Mucosa of descending colon (tissue), 3 donors: ENCODE measurements at regions not wholly inside any gene's neighbourhood (a gene's known extent, or its start where the extent isn't known, plus 50 kb on each side); places are given as distances from the start of the nearest gene placed in this dataset.

Experiments used
- ATAC-seq: fragments of 200-7000 bp; cut with Tn5 transposase; one replicate; pipeline ENCODE4 v1.9.1; 2020; ENCODE audit warnings: mild to moderate bottlenecking, moderate library complexity
- DNase-seq, 3 donors: peaks; one replicate each; pipeline ENCODE4 v3.0.0-alpha.2; 2020
- H3K36me3 ChIP-seq: fragments of 200-600 bp; one replicate; pipeline ENCODE4 v1.8.0; 2021; ENCODE audit warnings: low read depth, mild to moderate bottlenecking
- H3K4me1 ChIP-seq: fragments of 200-600 bp; one replicate; pipeline ENCODE4 v1.8.0; 2021; ENCODE audit warnings: low read depth, mild to moderate bottlenecking
- H3K4me3 ChIP-seq: fragments of 200-600 bp; one replicate; pipeline ENCODE4 v1.8.0; 2021; ENCODE audit warnings: mild to moderate bottlenecking
- H3K9me3 ChIP-seq: fragments of 200-600 bp; one replicate; pipeline ENCODE4 v1.8.0; 2021; ENCODE audit warnings: mild to moderate bottlenecking
- intact Hi-C, 2 donors: fragments of 100-400 bp; cut with DNase I in 1 of 2; cut with micrococcal nuclease in 1 of 2; formaldehyde crosslinking; loops; one replicate each; pipeline versions ENCODE4 v1.11.0 to v1.11.1; 2022; cut with DNase I, micrococcal nuclease
- TF ChIP-seq, protein P1 (sequence below): fragments of 200-600 bp; IDR thresholded peaks from one replicate; pipeline ENCODE4 v1.8.0; 2022; ENCODE audit warnings: antibody characterized with exemption, mild to moderate bottlenecking
- donor health status: DM: no; HTN: no; CAD: no; lungs with moderate emphysema.
- donor health status: DM: no; HTN: no; CAD: no.
- donor health status: DM: no; HTN: yes; CAD: no.

DNA sequence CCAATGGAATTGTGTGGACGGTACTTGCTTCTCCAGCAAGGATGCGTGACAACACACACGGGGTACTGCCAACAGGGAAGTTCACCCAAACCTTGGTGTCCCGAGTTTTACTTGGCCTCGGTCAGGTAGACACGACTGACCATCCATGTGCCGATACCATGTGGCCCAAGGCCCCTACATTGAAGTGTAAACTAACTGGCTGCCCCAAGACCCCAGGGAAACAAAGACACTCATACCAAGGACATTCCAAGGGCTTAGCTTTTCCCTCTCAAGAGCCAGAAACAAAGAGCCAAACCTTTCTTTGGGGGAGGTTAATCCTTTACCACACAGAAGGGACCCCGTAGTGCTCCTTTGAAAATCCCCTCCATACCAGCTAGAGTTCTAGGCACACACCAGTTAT, 215.9 kb upstream of the TNRC6C start:
- ATAC-seq (no peak), DNase-seq (no peak)
- peaks cover 4% of the 10 kb centered on the region for H3K9me3 ChIP-seq
- TF ChIP-seq, protein P1, sequence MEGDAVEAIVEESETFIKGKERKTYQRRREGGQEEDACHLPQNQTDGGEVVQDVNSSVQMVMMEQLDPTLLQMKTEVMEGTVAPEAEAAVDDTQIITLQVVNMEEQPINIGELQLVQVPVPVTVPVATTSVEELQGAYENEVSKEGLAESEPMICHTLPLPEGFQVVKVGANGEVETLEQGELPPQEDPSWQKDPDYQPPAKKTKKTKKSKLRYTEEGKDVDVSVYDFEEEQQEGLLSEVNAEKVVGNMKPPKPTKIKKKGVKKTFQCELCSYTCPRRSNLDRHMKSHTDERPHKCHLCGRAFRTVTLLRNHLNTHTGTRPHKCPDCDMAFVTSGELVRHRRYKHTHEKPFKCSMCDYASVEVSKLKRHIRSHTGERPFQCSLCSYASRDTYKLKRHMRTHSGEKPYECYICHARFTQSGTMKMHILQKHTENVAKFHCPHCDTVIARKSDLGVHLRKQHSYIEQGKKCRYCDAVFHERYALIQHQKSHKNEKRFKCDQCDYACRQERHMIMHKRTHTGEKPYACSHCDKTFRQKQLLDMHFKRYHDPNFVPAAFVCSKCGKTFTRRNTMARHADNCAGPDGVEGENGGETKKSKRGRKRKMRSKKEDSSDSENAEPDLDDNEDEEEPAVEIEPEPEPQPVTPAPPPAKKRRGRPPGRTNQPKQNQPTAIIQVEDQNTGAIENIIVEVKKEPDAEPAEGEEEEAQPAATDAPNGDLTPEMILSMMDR = no peak
- H3K4me3 ChIP-seq = no peak overlapping the region
- H3K36me3 ChIP-seq = no peaks in the 10 kb centered on the region
- intact Hi-C loops = no loop called here
- no peaks in the 10 kb centered on the region for H3K4me1 ChIP-seq

DNA sequence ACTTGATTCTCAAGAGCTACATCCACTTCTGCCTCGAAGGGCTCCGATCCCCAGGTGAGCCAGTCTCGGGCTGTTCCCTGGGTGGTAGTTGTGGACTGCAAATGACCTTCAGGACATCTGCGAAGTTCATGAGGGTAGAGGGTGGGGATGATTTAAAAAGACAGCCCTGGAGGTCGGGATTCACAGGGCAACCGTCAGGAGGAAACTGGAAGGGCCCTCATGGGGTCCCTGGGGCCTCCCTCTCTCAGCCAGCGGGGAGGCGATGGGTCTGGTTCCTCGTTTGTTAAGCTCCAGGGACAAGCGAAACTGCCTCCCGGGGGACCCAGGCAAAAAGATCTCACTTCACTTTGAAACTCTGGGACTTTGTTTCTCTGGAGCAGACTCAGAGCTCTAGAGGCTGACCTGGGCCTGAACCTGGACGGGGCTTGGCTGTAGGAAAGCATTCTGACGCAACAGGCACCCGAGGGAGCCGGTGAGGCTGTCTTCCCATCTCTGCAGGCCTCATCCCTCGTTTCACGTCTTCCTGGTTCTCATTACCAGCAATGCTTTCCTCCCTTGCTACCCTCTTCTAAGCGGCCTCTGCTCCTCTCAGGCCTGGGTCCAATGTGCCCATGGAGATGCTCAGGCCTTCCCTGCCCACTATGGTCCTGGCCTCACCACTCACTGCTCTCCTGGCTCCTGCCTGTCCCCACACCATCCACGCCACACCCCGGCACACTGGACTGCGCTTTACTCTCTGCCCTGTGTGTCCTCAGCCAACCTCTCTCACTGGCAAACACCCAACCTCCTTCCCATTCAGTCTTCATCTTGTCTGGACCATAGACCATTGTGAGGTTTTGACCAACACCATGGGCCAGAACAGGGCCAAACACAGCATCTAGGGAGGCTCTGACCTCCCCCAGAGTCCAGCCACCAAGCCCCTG, 214.2 kb upstream of the TNRC6C start:
- Histone ChIP-seq H3K9me3 (peaks cover 4% of the 10 kb centered on the region), H3K4me1 (no peaks in the 10 kb centered on the region), H3K36me3 (no peaks in the 10 kb centered on the region), H3K4me3 (no peak overlapping the region)
- TF ChIP-seq, protein P1 = no peak
- no peak for ATAC-seq
- intact Hi-C loops = no loop called here
- no peak for DNase-seq

DNA sequence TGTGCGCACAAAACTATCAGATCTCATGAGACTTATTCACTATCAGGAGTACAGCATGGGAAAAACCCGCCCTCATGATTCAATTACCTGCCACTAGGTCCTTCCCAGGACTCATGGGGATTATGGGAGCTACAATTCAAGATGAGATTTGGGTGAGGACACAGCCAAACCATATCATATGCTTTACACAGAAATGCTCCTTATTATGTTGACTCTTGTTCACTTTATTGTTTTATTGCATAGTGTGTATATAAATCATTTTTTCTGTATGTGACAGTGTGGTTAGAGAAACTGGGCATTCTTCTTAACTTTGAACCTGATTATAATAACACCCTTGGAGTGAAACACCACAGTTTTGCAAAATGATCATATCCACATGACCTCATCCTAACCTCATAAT, 212.8 kb upstream of the TNRC6C start:
- ATAC-seq = peak; percentile 80
- Histone ChIP-seq H3K4me3 (no peak overlapping the region), H3K4me1 (no peaks in the 10 kb centered on the region), H3K36me3 (no peaks in the 10 kb centered on the region), H3K9me3 (peaks cover 4% of the 10 kb centered on the region)
- DNase-seq = no peak
- intact Hi-C loops = no loop called here
- TF ChIP-seq, protein P1 = no peak

DNA sequence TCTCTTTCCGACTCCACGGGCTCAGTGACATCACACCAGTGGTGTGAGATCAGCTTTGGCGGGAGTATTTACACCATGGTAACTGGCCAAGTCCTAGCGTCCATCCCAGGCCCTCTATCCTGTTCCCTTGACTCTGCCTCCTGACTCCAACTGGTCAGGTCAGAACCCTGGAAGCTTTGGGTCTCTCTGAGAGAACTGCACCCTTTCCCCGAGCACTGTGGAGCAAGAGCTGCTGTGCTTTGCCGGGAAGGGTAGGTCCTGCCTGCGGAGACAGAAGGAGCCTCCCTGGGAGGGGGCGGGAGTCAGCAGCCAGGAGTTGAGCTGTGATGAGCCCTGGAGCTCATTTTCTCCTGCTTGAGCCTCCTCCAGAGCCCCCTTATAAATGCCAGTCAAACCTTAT, 212.1 kb upstream of the TNRC6C start:
- ATAC-seq (no peak), DNase-seq (no peak)
- Histone ChIP-seq H3K36me3 (no peaks in the 10 kb centered on the region), H3K9me3 (peaks cover 4% of the 10 kb centered on the region), H3K4me1 (no peaks in the 10 kb centered on the region), H3K4me3 (no peak overlapping the region)
- intact Hi-C loops = no loop called here
- TF ChIP-seq, protein P1 = no peak

DNA sequence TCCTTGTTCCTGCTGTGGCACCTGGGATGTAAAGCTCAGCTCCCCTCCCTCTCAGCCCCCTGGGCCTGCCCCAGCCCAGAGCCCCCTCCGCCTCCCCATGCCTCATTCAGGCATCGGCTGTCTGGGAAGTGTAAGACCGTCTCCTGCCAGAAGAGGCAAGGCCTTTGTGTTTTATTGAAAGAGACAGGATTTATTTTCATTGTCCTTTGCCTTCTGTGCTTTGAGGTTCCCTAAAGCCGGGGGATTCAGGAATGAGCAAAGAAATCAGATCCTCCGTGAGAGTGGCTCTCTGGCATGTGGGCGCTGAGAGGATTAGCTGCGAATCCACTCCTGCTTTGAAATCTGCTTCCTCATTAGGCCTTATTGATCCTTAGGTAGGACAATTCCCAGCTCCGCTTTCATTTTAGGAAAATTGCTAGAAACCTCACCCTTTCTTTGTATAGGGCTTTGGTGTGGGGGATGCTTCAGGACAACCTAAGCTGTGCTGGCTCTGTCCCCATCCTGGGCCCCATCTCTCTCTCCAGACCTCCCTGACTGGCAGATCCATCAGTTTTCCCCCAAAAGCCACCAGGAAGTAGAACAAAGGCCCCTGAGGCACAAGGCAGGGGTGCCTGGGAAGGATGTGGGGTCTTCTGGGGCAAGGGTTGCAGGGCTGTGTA, 211.5 kb upstream of the TNRC6C start:
- intact Hi-C loops = no loop called here
- TF ChIP-seq, protein P1 = no peak
- no peak for DNase-seq
- Histone ChIP-seq H3K4me3 (no peak overlapping the region), H3K36me3 (no peaks in the 10 kb centered on the region), H3K4me1 (no peaks in the 10 kb centered on the region), H3K9me3 (peaks cover 4% of the 10 kb centered on the region)
- ATAC-seq = no peak
